HG03066 (cell line): ENCODE measurements at regions not wholly inside any gene's neighbourhood (a gene's known extent, or its start where the extent isn't known, plus 50 kb on each side); places are given as distances from the start of the nearest gene placed in this dataset.

ENCODE experiments used
- ATAC-seq: cut with Tn5 transposase; IDR thresholded peaks from one replicate; pipeline ENCODE4 v1.9.1; 2021; ENCODE audit warnings: low read depth; ENCODE audit not compliant: unreplicated experiment

- no peak for ATAC-seq
Measured at GRCh38 chr2:176822060-176822459, 390.5 kb upstream of the HNRNPA3 start.

GRCh38 chr2:176826356-176826755 is 386.2 kb upstream of the HNRNPA3 start:
- ATAC-seq, result no peak

- ATAC-seq, result no peak
Measured at GRCh38 chr2:176826984-176827668, 385.5 kb upstream of the HNRNPA3 start.

GRCh38 chr2:176830362-176830761 is 382.2 kb upstream of the HNRNPA3 start:
- no peak for ATAC-seq

GRCh38 chr2:176832086-176832485 is 380.5 kb upstream of the HNRNPA3 start:
- no peak for ATAC-seq

GRCh38 chr2:176833671-176834070 is 378.9 kb upstream of the HNRNPA3 start:
- no peak for ATAC-seq

- no peak for ATAC-seq
Measured at GRCh38 chr2:176834226-176834625, 378.4 kb upstream of the HNRNPA3 start.

GRCh38 chr2:176843208-176843607 is 369.4 kb upstream of the HNRNPA3 start:
- ATAC-seq, result no peak

- ATAC-seq, result no peak
Measured at GRCh38 chr2:176844461-176844860, 368.1 kb upstream of the HNRNPA3 start.

- no peak for ATAC-seq
Measured at GRCh38 chr2:176845718-176846117, 366.9 kb upstream of the HNRNPA3 start.

GRCh38 chr2:176847575-176847974 is 365.0 kb upstream of the HNRNPA3 start:
- no peak for ATAC-seq

- ATAC-seq, result no peak
Measured at GRCh38 chr2:176848844-176849243, 363.8 kb upstream of the HNRNPA3 start.

- no peak for ATAC-seq
Measured at GRCh38 chr2:176851200-176851888, 361.2 kb upstream of the HNRNPA3 start.

- no peak for ATAC-seq
Measured at GRCh38 chr2:176851889-176852483, 360.6 kb upstream of the HNRNPA3 start.

- no peak for ATAC-seq
Measured at GRCh38 chr2:176852667-176853066, 359.9 kb upstream of the HNRNPA3 start.

- ATAC-seq, result no peak
Measured at GRCh38 chr2:176854062-176854461, 358.5 kb upstream of the HNRNPA3 start.

- no peak for ATAC-seq
Measured at GRCh38 chr2:176854878-176855277, 357.7 kb upstream of the HNRNPA3 start.

- no peak for ATAC-seq
Measured at GRCh38 chr2:176856683-176857082, 355.9 kb upstream of the HNRNPA3 start.

- ATAC-seq, result no peak
Measured at GRCh38 chr2:176865336-176865735, 347.3 kb upstream of the HNRNPA3 start.

- no peak for ATAC-seq
Measured at GRCh38 chr2:176872406-176872805, 340.2 kb upstream of the HNRNPA3 start.

GRCh38 chr2:176873403-176873802 is 339.2 kb upstream of the HNRNPA3 start:
- no peak for ATAC-seq
